GM12878 (cell line): ENCODE measurements at regions not wholly inside any gene's neighbourhood (a gene's known extent, or its start where the extent isn't known, plus 50 kb on each side); places are given as distances from the start of the nearest gene placed in this dataset.

Experiments
- ATF3 ChIP-seq: IDR thresholded peaks from 2 replicates; pipeline ENCODE4 v1.6.1; 2011; ENCODE audit warnings: low read depth, mild to moderate bottlenecking, low read length, moderate library complexity, borderline replicate concordance; ENCODE audit errors: extremely low read depth
- BCL3 ChIP-seq: IDR thresholded peaks from 2 replicates; pipeline ENCODE4 v1.6.1; 2011; ENCODE audit warnings: borderline replicate concordance, low read depth, mild to moderate bottlenecking, moderate library complexity, low read length; ENCODE audit not compliant: insufficient read depth, poor library complexity, severe bottlenecking
- CTCF ChIP-seq, 3 experiments: IDR thresholded peaks in 2 of 3; conservative IDR thresholded peaks in 1 of 3; 2 replicates each; pipeline ENCODE4 v1.5.1; 2011; ENCODE audit warnings: low read depth in 3 of 3, low read length in 3 of 3, mild to moderate bottlenecking in 3 of 3, control low read depth in 2 of 3, moderate library complexity in 2 of 3, inconsistent platforms in 1 of 3, mixed read lengths in 1 of 3; ENCODE audit not compliant: control insufficient read depth in 2 of 3, insufficient read depth in 1 of 3; ENCODE audit errors: extremely low read depth in 1 of 3
- DPF2 ChIP-seq: fragments of 450-650 bp; IDR thresholded peaks from 2 replicates; pipeline ENCODE4 v1.6.1; 2017; ENCODE audit warnings: mild to moderate bottlenecking
- HCFC1 ChIP-seq: fragments of 150-350 bp; IDR thresholded peaks from 2 replicates; pipeline ENCODE4 v1.6.1; 2014; ENCODE audit warnings: low read length
- MXI1 ChIP-seq: fragments of 150-350 bp; IDR thresholded peaks from 2 replicates; pipeline ENCODE4 v1.6.1; 2011; ENCODE audit warnings: low read depth, mild to moderate bottlenecking, inconsistent platforms, low read length, improper control_type of control experiment
- POLR2A ChIP-seq: IDR thresholded peaks from 2 replicates; pipeline ENCODE4 v1.6.1; 2011; ENCODE audit warnings: low read depth, mild to moderate bottlenecking, low read length
- SP1 ChIP-seq: IDR thresholded peaks from one replicate; pipeline ENCODE4 v1.6.1; 2011; ENCODE audit warnings: low read depth, low read length
- TBL1XR1 ChIP-seq: IDR thresholded peaks from 2 replicates; pipeline ENCODE4 v1.6.1; 2012; ENCODE audit warnings: low read depth, low read length, improper control_type of control experiment

GRCh38 chr13:21884965-21885567 lies 214.2 kb downstream of the FGF9 start:
- TF ChIP-seq POLR2A (no peak), BCL3 (no peak), CTCF (IDR thresholded peaks at IDR 0.05 in 2 of 3, conservative IDR thresholded peaks at IDR 0.05 in 1 of 3; ENCODE audit: control insufficient read depth in 2 of 3, extremely low read depth in 1 of 3, insufficient read depth in 1 of 3, low read depth in 3 of 3, low read length in 3 of 3) (no peak), TBL1XR1 (no peak), HCFC1 (no peak), DPF2 (no peak), ATF3 (no peak), MXI1 (no peak), SP1 (no peak)
